IPS-20b (cell line): ENCODE measurements at regions not wholly inside any gene's neighbourhood (a gene's known extent, or its start where the extent isn't known, plus 50 kb on each side); places are given as distances from the start of the nearest gene placed in this dataset.
"Not testable (repeated sequence)": the region's sequence is repeated elsewhere in the genome, so short reads cannot be mapped to it uniquely, and the experiment has no call there.

ENCODE experiments used
- H3K27ac ChIP-seq: one replicate; pipeline ENCODE4 v1.5.1; 2013; ENCODE audit warnings: low read length
- H3K27me3 ChIP-seq: 2 replicates; pipeline ENCODE4 v1.6.1; 2013; ENCODE audit warnings: mild to moderate bottlenecking, low read length, inconsistent platforms; ENCODE audit not compliant: insufficient read depth
- H3K36me3 ChIP-seq: 2 replicates; pipeline ENCODE4 v1.6.1; 2013; ENCODE audit warnings: low read depth, mild to moderate bottlenecking, inconsistent platforms, low read length, moderate library complexity; ENCODE audit not compliant: insufficient read depth
- H3K4me1 ChIP-seq: 2 replicates; pipeline ENCODE4 v1.6.1; 2013; ENCODE audit warnings: mild to moderate bottlenecking, control low read depth, inconsistent platforms, low read length, moderate library complexity; ENCODE audit not compliant: insufficient read depth
- H3K4me3 ChIP-seq: 2 replicates; pipeline ENCODE4 v1.5.1; 2013; ENCODE audit warnings: mild to moderate bottlenecking, low read length, inconsistent platforms
- H3K9ac ChIP-seq: 2 replicates; pipeline ENCODE4 v1.6.1; 2013; ENCODE audit warnings: low read depth, mild to moderate bottlenecking, inconsistent platforms, low read length, moderate library complexity
- H3K9me3 ChIP-seq: 2 replicates; pipeline ENCODE4 v1.6.1; 2013; ENCODE audit warnings: mild to moderate bottlenecking, low read depth, low read length, inconsistent platforms; ENCODE audit not compliant: insufficient read depth

- no peaks in the 10 kb centered on the region for H3K9me3 ChIP-seq
- H3K36me3 ChIP-seq: no peaks in the 10 kb centered on the region
- no peak overlapping the region for H3K4me3 ChIP-seq
- no peak overlapping the region for H3K27ac ChIP-seq
- H3K27me3 ChIP-seq: no peaks in the 10 kb centered on the region
- H3K4me1 ChIP-seq: no peaks in the 10 kb centered on the region
- no peak overlapping the region for H3K9ac ChIP-seq
These were observed 575.3 kb downstream of the TRIML1 start for GRCh38 chr4:188714501-188714900.

GRCh38 chr4:188714907-188715306 is 575.7 kb downstream of the TRIML1 start:
- Histone ChIP-seq H3K27me3 (no peaks in the 10 kb centered on the region), H3K4me3 (no peak overlapping the region), H3K36me3 (no peaks in the 10 kb centered on the region), H3K27ac (no peak overlapping the region), H3K9ac (no peak overlapping the region), H3K4me1 (no peaks in the 10 kb centered on the region), H3K9me3 (no peaks in the 10 kb centered on the region)

GRCh38 chr4:188717661-188718060 is 578.4 kb downstream of the TRIML1 start:
- Histone ChIP-seq H3K4me3 (no peak overlapping the region), H3K9me3 (peaks cover 4% of the 10 kb centered on the region; the same call in 1 of the 2 replicates), H3K27me3 (no peaks in the 10 kb centered on the region), H3K27ac (no peak overlapping the region), H3K36me3 (no peaks in the 10 kb centered on the region; the same call in 1 of the 2 replicates), H3K4me1 (no peaks in the 10 kb centered on the region), H3K9ac (no peak overlapping the region)

GRCh38 chr4:188719794-188720193 is 580.6 kb downstream of the TRIML1 start:
- Histone ChIP-seq H3K9me3 (peaks cover 4% of the 10 kb centered on the region; the same call in 1 of the 2 replicates), H3K4me1 (no peaks in the 10 kb centered on the region), H3K4me3 (no peak overlapping the region), H3K9ac (no peak overlapping the region), H3K36me3 (no peaks in the 10 kb centered on the region; the same call in 1 of the 2 replicates), H3K27ac (no peak overlapping the region), H3K27me3 (no peaks in the 10 kb centered on the region)

GRCh38 chr4:188722911-188723310 is 583.7 kb downstream of the TRIML1 start:
- Histone ChIP-seq H3K9me3 (peaks cover 4% of the 10 kb centered on the region; the same call in 1 of the 2 replicates), H3K4me3 (no peak overlapping the region), H3K27ac (no peak overlapping the region), H3K36me3 (no peaks in the 10 kb centered on the region; the same call in 1 of the 2 replicates), H3K9ac (no peak overlapping the region), H3K4me1 (no peaks in the 10 kb centered on the region; the same call in 1 of the 2 replicates), H3K27me3 (no peaks in the 10 kb centered on the region)

GRCh38 chr4:188727746-188728145 is 588.5 kb downstream of the TRIML1 start:
- Histone ChIP-seq H3K27ac (no peak overlapping the region), H3K4me1 (no peaks in the 10 kb centered on the region; the same call in 1 of the 2 replicates), H3K27me3 (no peaks in the 10 kb centered on the region), H3K9ac (no peak overlapping the region), H3K4me3 (no peak overlapping the region), H3K9me3 (no peaks in the 10 kb centered on the region), H3K36me3 (no peaks in the 10 kb centered on the region)

GRCh38 chr4:188728359-188728758 is 589.1 kb downstream of the TRIML1 start:
- Histone ChIP-seq H3K36me3 (no peaks in the 10 kb centered on the region), H3K9ac (no peak overlapping the region), H3K4me1 (no peaks in the 10 kb centered on the region; the same call in 1 of the 2 replicates), H3K27me3 (no peaks in the 10 kb centered on the region), H3K27ac (no peak overlapping the region), H3K4me3 (no peak overlapping the region), H3K9me3 (no peaks in the 10 kb centered on the region)

GRCh38 chr4:188732131-188732530 is 592.9 kb downstream of the TRIML1 start:
- no peaks in the 10 kb centered on the region for H3K36me3 ChIP-seq
- no peaks in the 10 kb centered on the region for H3K9me3 ChIP-seq
- no peak overlapping the region for H3K4me3 ChIP-seq
- H3K27me3 ChIP-seq: no peaks in the 10 kb centered on the region
- H3K9ac ChIP-seq: no peak overlapping the region
- H3K4me1 ChIP-seq: no peaks in the 10 kb centered on the region
- no peak overlapping the region for H3K27ac ChIP-seq

- H3K27ac ChIP-seq: no peak overlapping the region
- no peaks in the 10 kb centered on the region for H3K27me3 ChIP-seq
- H3K9me3 ChIP-seq: no peaks in the 10 kb centered on the region
- H3K9ac ChIP-seq: no peak overlapping the region
- H3K4me3 ChIP-seq: no peak overlapping the region
- no peaks in the 10 kb centered on the region for H3K4me1 ChIP-seq
- no peaks in the 10 kb centered on the region for H3K36me3 ChIP-seq
These were observed 595.8 kb downstream of the TRIML1 start for GRCh38 chr4:188735082-188735481.

- H3K9ac ChIP-seq: no peak overlapping the region
- no peaks in the 10 kb centered on the region for H3K36me3 ChIP-seq
- H3K4me3 ChIP-seq: no peak overlapping the region
- no peaks in the 10 kb centered on the region for H3K4me1 ChIP-seq
- no peaks in the 10 kb centered on the region for H3K27me3 ChIP-seq
- no peak overlapping the region for H3K27ac ChIP-seq
- no peaks in the 10 kb centered on the region for H3K9me3 ChIP-seq
These were observed 598.2 kb downstream of the TRIML1 start for GRCh38 chr4:188737251-188738002.

- peak overlapping the region; percentile 57; the same call in 1 of the 2 replicates for H3K4me3 ChIP-seq
- not testable (repeated sequence) for H3K27me3 ChIP-seq, H3K27ac ChIP-seq, H3K4me1 ChIP-seq, H3K36me3 ChIP-seq, H3K9ac ChIP-seq, H3K9me3 ChIP-seq
These were observed 599.0 kb downstream of the TRIML1 start for GRCh38 chr4:188738290-188738689.

- not testable (repeated sequence) for H3K4me3 ChIP-seq, H3K27ac ChIP-seq, H3K4me1 ChIP-seq, H3K36me3 ChIP-seq, H3K9me3 ChIP-seq, H3K27me3 ChIP-seq, H3K9ac ChIP-seq
These were observed 600.9 kb downstream of the TRIML1 start for GRCh38 chr4:188740172-188740571.
